GM19372 (cell line): ENCODE measurements at regions not wholly inside any gene's neighbourhood (a gene's known extent, or its start where the extent isn't known, plus 50 kb on each side); places are given as distances from the start of the nearest gene placed in this dataset.
"Not testable (repeated sequence)": the region's sequence is repeated elsewhere in the genome, so short reads cannot be mapped to it uniquely, and the experiment has no call there.

Source experiments
- ATAC-seq: cut with Tn5 transposase; IDR thresholded peaks from one replicate; pipeline ENCODE4 v1.9.1; 2021; ENCODE audit warnings: mild to moderate bottlenecking, low read depth, moderate library complexity; ENCODE audit not compliant: unreplicated experiment

DNA sequence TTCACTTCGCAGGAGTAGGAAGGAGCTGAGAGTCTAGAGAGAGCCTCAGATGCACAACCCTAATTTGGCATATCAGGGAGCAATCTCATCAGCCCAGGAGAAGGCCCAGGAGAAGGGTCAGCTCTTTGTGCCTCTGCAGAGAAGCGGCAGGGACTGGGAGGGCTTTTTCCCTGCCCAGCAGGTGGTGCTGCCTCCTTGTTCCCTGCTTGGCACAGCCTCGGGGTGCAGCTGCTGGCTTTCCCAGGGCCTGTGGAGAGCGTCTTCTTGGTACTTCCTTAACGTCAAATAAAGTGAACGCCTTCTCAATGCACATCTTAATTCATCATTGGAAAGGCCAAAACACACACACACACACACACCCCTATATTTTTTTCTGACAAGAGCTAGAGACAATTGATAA, 519.3 kb downstream of the GOLGA6L6 start:
- not testable (repeated sequence) for ATAC-seq

DNA sequence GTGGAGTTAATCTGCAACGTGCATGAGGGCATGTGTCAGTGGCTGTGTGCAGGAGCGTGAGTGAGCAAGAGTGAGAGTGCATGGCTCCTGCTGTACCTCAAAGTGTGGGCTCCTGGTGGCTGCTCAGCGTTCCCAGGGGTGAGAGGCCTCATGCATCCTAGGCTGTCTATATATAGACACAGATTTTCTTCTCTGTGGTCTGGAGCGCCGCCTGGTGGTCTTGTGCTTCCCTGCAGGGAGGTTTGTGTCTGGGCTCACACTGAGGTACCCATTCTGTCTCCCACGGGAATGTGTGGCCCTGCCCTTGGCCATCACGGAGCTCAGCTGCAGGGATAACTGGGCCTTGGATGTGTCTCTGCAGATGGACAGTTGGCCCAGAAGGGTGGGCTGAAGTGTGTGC, 520.2 kb downstream of the GOLGA6L6 start:
- ATAC-seq: not testable (repeated sequence)

DNA sequence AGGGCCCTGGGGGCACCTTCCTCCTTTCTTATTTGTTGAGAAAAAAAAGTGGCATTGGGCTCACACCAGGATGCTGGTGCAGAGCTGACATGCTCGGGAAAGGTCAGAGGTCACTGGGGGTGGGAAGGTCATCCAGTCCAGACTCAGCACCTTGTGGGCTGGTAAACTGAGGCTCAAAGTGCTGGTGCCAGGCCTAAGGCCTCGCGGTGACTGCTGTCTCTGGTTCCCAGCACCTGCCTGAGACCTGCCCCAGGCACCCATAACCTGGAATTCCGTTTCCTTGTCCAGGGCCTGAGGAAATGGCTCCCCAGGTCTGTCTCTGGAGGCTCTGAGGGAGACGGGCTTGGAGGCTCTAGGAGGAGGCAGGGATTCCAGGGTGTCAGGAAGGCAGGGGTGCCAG, 521.0 kb downstream of the GOLGA6L6 start:
- ATAC-seq: not testable (repeated sequence)

DNA sequence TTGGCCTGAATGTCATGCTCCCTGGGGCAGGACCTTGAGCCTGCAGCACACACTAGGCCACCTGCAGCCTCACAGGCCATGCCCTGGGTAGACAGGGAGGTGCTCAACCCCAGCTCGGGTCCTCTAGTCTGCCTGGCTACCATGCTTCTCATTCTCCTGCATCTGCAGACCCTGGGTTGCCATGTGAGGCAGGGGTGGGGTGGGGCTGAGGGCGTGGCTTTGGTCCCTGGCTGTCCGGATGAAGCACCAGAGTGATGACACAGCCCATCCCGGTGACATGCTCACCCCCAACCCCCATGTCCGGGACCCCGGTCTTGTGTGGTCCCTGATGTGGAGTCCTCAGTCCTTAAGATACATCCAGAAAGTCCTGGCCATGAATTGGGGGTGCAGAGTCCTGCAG, 521.8 kb downstream of the GOLGA6L6 start:
- ATAC-seq: not testable (repeated sequence)

DNA sequence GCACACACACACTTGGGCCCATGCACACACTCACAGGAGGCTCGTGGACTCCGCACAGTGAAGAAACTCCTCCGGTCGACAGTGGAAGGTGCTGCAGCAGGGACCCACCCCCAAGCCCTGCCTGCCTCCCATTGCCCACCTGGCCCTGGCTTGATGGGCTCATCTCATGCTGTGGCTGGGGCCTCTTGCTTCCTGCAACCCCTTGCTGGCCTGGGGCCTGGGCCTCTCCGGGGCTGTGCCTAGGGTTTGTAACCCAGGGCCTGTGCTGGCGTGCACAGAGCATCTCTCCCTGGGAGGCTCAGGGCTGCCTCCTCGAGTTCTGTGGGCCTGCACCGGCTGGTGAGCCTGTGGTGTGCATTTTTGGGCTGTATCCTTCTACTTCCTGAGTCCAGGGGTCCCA, 524.0 kb downstream of the GOLGA6L6 start:
- not testable (repeated sequence) for ATAC-seq

DNA sequence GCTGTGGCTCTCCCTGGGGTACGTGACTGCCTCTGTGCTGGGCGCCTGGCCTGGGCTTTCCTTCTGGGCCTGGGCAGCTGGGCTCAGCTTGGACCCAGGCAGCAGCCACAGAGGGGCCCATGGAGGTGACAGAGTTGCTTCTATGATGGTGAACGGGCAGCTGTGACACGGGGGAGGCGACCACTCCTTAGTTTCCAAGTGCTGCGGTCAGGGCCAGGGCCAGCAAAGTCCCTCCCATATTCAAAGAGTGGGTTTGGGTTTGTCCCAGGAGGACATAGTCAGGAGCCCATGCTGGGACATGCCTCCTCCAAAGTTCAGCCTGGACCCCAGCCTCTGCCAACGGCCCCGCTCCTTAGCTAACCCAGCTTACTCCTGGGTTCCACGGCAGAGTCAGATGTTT, 524.7 kb downstream of the GOLGA6L6 start:
- ATAC-seq: not testable (repeated sequence)

DNA sequence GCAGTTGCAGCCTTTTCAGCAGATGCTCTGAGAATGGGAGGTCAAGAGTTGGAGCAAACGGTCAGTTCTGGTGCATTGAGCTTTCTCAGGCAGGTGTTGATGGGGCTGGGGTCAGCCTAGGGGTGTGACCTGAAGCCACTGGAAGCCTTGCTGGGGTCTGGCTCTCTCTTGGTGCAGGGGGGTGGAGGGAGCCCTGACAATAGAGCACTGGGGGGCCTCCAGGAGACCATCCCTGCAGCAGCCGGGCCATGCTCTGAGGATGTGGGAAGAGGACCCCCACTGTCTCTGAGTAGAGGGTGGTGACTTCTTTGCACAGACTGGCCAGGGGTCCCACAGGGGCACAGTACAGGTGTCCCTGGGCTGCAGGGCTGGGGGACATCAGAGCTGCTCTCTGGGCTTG, 528.8 kb downstream of the GOLGA6L6 start:
- ATAC-seq: not testable (repeated sequence)

DNA sequence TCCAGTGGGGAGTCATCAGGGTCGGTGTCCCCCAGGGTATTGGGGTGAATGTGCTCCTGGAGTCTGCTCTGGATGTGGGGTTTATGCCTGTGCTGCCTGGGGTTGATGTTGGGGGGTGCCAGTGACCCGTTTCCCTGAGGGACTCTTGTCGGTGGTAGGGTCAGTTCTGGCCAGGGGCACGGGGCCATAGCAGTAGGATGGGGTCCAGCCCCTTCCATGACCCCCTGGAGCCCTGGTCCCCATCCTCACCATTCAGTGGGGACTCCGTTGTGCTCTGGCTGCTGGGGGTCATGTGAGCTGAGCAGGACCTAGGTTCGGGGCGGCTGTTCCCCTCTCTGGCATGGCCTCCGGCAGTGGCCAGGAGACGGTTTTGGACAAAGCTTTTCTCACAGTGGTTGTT, 530.8 kb downstream of the GOLGA6L6 start:
- not testable (repeated sequence) for ATAC-seq

DNA sequence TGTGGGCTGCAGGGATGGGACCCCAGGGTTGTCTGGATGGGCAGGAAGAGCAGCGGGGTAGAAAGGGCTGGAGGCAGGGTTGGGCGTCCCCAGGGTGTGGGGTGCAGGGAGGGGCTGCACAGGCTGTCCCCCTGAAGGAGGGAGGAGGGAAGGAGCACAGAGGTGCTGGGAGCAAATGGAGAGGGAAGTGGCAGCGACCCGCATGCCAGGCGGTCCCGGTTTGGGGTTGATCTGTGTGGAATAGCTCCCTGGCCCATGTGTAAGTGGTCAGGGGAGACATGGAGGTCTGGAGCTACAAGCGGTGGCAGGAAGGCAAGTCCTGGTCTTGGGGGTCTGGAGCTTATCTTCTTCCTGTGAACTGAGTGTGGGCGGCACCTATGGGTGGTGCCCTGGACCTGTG, 532.0 kb downstream of the GOLGA6L6 start:
- not testable (repeated sequence) for ATAC-seq

DNA sequence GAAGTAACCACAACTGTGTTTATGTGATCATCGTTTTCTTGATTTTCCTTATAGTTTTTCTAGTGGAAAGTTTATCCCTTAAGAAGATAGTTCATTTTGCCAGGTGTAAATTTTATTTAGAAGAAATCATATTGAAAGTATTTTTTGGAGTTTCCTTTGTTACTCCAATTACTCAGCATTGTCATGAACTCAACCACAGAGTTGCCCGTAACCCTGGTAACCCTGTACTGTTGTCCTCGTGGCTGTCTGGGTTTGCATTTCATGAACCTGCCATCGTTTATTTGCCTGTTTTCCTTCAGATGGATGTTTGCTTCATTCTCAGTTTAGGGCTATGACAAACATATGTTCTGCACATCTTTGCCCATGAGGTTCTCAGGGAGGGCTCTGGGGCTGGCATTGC, 534.3 kb downstream of the GOLGA6L6 start:
- not testable (repeated sequence) for ATAC-seq

DNA sequence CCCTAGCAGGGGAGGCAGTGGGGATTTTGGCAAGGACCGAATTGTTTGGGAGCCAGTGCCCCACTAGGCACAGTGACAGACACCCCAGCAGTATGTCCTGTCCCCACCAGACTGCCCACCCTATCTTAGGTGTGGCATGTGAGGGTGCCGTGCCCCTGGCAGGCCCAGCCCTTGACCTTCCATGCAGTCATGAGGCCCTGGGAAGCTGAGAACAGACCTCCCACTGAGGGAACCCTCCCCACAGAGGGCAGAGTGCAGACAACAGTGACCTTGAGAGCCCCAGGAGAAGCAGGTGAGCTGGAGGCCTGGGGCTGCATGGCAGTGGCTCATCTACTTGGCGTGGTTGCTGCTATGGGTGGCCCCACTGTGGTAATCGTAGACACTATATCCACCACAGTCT, 538.1 kb downstream of the GOLGA6L6 start:
- not testable (repeated sequence) for ATAC-seq

DNA sequence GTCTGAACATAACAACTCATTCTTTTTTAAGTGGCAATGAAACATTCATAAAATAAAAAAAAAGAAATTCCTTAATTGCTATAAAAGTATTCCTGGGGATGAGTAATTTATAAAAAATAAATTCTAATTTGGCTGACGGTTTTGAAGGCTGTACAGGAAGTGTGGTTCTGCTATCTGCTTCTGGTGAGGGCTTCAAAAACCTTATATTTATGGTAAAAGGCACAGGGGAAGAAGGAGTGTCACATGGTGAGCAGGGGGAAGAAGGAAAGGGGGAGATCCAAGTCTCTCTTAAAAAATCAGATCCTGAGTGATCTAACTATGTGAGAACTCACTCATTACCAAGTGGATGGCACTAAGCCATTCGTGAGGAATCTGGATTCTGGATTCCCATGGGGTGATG, 539.0 kb downstream of the GOLGA6L6 start:
- not testable (repeated sequence) for ATAC-seq

DNA sequence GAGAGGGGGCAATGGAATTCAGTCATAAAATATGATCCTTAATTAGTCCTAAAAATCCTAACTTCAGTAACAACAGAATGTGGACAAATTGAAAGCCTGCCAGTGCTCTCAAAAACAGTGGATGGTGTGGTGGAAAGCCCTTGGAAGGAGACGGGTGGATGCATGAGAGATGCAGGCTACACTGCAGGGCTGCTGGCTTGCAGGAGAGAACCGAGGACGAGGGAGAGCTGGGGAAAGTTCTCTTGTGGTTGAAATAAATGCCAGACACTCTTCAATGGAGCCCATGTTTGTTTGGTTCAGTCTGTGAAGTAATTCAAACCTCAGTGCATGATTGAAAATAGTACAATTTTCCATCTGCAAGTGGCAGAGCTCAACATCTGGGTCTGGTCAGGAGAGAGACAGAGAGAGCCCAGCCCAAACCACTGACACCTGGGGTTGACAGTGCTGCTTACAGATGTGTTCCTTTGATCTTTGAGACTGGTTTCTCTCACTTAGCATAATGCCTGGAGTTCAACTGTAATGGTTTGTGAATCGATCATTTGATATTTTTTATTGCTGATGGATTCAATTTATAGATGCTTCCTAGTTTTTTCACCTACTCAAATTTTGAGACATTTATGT, 544.9 kb downstream of the GOLGA6L6 start:
- not testable (repeated sequence) for ATAC-seq

DNA sequence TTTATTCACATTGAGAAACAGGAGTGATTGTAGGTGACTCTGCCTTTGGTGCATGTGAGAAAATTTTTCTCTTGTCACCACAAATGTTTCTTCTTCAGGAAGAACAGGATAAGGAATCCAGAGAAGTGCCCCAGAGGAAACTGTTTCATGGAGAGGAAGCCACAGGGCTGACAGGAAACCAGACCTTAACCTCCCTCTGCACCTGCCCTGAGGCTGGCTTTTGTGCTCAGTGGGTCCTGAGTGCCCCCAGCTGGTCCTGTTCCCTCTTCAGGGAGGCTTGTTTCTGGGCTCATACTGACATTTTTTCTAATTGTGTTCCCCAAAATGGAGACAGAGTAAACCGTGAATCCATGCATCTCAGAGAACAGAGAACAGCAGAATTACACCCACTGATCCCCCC, 546.3 kb downstream of the GOLGA6L6 start:
- not testable (repeated sequence) for ATAC-seq

DNA sequence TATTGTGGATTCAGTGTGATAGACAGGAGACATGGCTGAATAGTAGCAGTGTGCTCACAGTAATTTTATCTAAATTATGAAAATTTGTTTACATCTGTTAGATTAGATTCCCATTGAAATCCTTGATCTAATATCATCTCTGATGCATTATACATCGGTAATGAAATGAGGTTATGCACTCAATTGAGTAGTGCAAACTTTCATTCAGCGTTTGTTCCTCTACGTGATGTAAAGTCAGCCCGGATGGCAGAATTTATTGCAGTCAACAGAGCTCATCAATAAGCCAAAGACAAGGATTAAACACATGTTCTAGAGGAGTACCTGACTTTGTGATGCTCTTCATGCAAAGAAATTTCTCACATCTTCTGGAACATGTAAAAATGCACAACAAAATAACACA, 549.2 kb downstream of the GOLGA6L6 start:
- ATAC-seq: no peak

DNA sequence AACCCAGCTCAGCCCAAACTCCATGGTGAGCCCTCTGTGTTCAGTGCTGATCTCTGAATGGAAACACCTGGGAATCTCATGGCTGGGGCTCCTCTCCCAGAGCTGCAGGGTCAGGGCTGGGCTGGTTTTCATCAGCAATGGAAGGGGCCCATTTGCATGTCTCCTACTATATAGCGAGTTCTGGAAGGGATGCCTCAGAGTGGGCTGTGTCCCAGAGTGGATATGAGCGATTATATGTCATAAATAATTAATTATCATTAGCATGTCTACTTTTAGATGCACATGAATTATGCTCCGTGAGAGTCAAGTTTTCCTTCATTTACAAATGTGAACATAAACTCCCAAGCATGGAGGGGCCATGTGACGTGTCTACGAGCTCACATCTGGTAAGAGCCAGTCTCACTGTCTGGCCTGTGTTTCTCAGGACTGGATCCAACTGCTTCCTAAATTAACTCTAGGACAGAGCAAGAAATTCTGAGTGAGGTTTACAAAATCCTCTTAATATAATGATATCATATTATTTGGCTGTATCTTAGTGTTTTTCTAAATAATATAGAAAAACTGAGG, 553.4 kb downstream of the GOLGA6L6 start:
- ATAC-seq: no peak

DNA sequence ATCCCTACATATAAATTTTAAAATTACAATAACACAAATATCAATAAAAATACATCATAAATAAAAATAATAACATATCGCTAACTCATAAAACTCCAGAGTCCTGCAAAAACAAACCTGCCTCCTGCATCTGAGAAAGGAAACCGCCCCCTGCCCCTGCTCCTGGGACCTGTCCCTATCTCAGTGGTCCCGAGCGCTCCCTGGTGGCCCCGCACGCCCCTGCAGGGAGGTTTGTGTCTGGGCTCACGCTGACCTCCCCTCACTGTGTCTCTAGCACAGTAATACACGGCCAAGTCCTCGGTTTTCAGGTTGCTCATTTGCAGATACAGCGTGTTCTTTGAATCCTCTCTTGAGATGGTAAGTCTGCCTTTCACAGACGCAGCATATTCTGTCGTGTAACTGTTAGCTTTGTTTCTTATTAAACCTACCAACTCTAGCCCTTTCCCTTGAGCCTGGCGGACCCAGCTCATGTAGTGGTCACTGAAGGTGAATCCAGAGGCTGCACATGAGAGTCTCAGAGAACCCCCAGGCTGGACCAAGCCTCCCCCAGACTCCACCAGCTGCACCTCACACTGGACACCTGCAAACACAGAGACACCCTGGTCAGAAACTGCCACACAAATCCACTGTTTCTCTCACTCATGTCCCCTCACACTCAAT, 554.1 kb downstream of the GOLGA6L6 start:
- ATAC-seq: no peak

DNA sequence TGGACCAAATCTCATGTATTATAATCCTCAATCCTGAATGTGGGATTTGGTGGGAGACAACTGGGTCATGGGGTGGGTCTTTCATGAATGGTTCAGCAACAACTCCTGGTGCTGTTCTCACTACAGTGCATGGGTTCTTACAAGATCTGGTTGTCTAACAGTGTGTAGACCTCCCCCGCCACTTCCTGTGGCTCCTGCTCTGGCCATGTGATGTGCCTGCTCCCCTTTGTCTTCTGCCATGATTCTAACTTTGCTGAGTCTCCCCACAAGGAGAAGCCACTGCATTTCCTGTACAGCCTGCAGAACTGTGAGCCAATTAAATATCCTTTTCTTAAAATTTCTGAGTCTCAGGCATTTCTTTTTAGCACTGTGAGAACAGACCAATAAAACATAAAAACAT, 557.5 kb downstream of the GOLGA6L6 start:
- no peak for ATAC-seq

DNA sequence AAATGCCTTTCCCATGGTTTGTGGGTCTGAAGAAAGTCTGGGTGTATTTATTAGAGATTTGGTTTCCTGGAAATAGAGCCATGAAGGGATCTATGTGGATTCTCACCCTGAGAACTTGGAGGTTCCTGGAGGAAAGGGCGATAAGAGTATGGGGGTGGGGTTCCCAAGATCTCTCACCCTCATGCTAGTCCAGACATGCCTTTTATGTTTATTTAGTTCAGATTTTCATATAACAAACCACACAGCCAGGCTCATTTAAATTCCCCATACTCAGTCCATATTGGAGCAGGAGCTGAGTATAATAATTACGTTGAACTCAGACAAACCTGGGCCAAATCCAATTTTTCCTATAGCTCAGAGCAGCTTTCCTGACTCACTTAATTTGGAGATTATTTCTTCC, 566.6 kb downstream of the GOLGA6L6 start:
- no peak for ATAC-seq

DNA sequence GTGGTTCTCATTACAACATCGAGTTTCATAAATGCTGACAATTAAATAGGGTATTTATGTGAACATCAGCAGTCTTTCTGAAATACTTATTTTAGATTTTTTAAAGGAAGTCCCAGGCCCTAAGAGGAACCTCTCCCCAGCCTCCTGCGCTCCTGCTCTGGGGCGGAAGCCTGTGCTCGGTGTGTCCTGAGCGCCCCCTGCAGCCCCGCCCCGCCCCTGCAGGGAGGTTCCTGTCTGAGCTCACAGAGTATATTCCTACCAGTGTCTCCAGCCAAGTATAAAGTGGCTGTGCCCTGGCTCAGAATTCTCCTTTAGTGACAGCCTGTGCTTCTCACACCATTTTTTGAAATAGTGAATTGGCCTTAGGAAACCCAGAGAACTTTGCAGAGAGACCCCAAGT, 567.9 kb downstream of the GOLGA6L6 start:
- no peak for ATAC-seq

DNA sequence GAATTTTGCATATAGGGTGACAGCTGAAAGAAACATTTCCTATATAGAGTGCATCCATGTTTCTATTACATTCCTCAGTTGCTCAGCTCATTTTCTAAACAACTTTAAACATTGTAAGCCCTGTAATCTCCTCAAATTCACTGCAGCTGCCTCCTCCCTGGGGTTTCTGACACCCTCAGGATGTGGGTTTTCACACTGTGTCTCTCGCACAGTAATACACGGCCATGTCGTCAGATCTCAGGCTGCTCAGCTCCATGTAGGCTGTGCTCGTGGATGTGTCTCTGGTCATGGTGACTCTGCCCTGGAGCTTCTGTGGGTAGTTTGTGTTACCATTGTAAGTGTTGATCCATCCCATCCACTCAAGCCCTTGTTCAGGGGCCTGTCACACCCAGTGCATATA, 569.0 kb downstream of the GOLGA6L6 start:
- not testable (repeated sequence) for ATAC-seq

DNA sequence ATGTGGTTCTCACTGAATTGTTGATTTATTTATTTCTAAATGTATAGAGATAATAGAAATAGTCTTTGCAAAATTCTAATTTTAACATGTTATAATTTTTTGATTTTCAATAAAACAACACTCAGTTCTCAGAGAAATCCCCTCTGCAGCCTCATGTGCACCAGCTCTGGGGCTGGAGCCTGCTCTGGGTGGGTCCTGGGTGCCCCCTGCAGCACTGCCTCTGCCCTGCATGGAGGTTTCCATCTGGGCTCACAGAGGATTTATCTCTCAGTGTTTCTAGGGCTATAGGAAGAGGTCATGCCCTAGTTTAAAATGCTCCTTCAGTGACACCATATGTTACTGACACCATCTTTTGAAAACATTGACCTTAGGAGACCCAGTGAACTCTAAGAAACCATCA, 576.0 kb downstream of the GOLGA6L6 start:
- ATAC-seq: not testable (repeated sequence)
